Neural progenitor cell (in vitro differentiated cells): ENCODE measurements at regions not wholly inside any gene's neighbourhood (a gene's known extent, or its start where the extent isn't known, plus 50 kb on each side); places are given as distances from the start of the nearest gene placed in this dataset.

Experiments
- EZH2 ChIP-seq: fragments of 200-600 bp; sonication (generic); IDR thresholded peaks from 2 replicates; pipeline ENCODE4 v1.6.1; 2017; ENCODE audit warnings: antibody characterized with exemption, mild to moderate bottlenecking, moderate library complexity
- EZH2phosphoT487 ChIP-seq: fragments of 200-600 bp; sonication (generic); IDR thresholded peaks from 2 replicates; pipeline ENCODE4 v1.6.1; 2017; ENCODE audit warnings: antibody characterized with exemption
- TF ChIP-seq, protein P1 (sequence below): fragments of 200-600 bp; sonication (generic); IDR thresholded peaks from 2 replicates; pipeline ENCODE4 v1.5.1; 2017; ENCODE audit warnings: antibody characterized with exemption, mild to moderate bottlenecking

DNA sequence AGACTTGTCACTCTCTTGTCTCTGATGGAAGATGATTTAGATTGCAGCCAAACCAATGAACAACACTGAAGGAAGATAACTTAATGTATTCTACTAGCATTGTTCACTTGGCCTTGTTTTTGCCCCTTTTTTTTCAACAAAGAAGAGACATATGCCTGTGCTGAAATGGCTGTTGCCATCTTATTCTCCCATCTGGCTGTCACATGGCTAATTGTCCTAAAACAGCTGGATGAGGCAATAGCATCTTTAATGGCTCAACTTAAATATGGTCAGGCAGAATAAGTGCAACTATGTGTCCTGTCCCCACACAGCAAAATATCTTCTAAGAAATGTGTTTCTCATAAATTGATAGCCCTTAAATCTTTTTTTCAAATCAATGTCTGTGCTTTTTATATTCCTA is 576.9 kb downstream of the TUSC7 start:
- TF ChIP-seq, protein P1, sequence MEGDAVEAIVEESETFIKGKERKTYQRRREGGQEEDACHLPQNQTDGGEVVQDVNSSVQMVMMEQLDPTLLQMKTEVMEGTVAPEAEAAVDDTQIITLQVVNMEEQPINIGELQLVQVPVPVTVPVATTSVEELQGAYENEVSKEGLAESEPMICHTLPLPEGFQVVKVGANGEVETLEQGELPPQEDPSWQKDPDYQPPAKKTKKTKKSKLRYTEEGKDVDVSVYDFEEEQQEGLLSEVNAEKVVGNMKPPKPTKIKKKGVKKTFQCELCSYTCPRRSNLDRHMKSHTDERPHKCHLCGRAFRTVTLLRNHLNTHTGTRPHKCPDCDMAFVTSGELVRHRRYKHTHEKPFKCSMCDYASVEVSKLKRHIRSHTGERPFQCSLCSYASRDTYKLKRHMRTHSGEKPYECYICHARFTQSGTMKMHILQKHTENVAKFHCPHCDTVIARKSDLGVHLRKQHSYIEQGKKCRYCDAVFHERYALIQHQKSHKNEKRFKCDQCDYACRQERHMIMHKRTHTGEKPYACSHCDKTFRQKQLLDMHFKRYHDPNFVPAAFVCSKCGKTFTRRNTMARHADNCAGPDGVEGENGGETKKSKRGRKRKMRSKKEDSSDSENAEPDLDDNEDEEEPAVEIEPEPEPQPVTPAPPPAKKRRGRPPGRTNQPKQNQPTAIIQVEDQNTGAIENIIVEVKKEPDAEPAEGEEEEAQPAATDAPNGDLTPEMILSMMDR = no peak
- TF ChIP-seq EZH2 (no peak), EZH2phosphoT487 (no peak)
